GM06990 (cell line): ENCODE measurements at regions not wholly inside any gene's neighbourhood (a gene's known extent, or its start where the extent isn't known, plus 50 kb on each side); places are given as distances from the start of the nearest gene placed in this dataset.

Experiments
- DNase-seq: peaks from one replicate; pipeline ENCODE4 v3.0.0-alpha.2; 2011; ENCODE audit not compliant: insufficient read length; ENCODE audit errors: extremely low read depth
- H3K27me3 ChIP-seq: replicated peaks from 2 replicates; pipeline ENCODE4 v1.6.0; 2011; ENCODE audit warnings: low read length; ENCODE audit not compliant: control insufficient read depth, insufficient read depth
- H3K36me3 ChIP-seq: 2 replicates; pipeline ENCODE4 v1.5.1; 2011; ENCODE audit warnings: low read length; ENCODE audit not compliant: control insufficient read depth, insufficient read depth
- H3K4me3 ChIP-seq: replicated peaks from 2 replicates; pipeline ENCODE4 v1.5.1; 2011; ENCODE audit warnings: low read depth, mild to moderate bottlenecking, control low read depth, low read length
- TF ChIP-seq, protein P1 (sequence below): IDR thresholded peaks from 2 replicates; pipeline ENCODE4 v1.5.1; 2011; ENCODE audit warnings: low read length, control low read depth, mild to moderate bottlenecking, inconsistent platforms; ENCODE audit not compliant: insufficient read depth, poor library complexity, severe bottlenecking

DNA sequence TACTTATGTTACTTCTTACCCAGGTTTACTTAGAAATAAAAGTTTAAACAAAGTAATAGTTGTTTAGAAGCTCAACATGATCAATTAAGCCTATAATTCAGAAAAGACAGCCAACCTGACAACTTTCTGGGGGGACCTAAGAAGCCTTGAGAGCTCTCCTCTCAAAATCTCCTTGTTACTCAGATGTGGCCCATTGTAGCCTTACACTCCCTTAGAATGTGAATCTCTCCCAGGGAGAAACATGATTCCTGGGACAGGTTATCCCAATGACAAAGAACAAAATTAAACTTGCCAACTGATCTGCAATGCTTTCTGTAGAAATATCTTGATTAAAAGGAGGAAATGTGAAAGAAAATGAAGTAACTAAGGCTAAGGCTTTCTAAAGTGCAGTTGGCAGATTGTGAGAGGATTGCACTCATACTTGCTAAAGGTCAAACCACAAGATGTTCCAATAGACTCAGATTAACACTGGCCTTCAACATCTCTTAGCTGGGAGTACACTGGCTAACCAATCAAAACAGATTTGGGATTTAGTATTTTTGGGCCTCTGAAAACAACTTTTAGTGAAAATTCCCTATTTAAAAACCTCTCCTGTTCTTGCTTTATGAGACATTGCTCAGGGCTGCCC lies 72.3 kb upstream of the TMX1 start:
- Histone ChIP-seq H3K36me3 (no peaks in the 10 kb centered on the region), H3K27me3 (no peaks in the 10 kb centered on the region), H3K4me3 (no peak overlapping the region)
- TF ChIP-seq, protein P1, sequence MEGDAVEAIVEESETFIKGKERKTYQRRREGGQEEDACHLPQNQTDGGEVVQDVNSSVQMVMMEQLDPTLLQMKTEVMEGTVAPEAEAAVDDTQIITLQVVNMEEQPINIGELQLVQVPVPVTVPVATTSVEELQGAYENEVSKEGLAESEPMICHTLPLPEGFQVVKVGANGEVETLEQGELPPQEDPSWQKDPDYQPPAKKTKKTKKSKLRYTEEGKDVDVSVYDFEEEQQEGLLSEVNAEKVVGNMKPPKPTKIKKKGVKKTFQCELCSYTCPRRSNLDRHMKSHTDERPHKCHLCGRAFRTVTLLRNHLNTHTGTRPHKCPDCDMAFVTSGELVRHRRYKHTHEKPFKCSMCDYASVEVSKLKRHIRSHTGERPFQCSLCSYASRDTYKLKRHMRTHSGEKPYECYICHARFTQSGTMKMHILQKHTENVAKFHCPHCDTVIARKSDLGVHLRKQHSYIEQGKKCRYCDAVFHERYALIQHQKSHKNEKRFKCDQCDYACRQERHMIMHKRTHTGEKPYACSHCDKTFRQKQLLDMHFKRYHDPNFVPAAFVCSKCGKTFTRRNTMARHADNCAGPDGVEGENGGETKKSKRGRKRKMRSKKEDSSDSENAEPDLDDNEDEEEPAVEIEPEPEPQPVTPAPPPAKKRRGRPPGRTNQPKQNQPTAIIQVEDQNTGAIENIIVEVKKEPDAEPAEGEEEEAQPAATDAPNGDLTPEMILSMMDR = no peak
- no peak for DNase-seq

DNA sequence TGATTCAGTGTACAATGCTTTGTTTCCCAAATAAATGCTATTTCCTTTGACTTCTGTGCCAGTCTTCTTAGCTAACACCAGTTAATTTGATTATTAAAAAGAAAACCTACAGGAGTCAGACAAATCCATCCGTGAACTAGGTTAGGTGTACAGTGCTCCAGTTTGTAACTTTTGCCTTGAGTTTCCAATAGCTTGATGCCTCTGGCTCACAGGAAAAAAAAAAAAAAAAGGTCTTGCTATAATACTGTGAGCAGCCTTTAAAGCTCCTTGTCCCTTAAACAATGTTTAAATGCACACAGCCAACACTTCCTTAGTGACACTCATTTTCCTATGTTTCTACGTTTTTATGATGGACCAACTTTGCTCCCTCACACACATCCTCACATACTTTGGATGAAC lies 71.8 kb upstream of the TMX1 start:
- TF ChIP-seq, protein P1 = no peak
- Histone ChIP-seq H3K27me3 (no peaks in the 10 kb centered on the region), H3K4me3 (no peak overlapping the region), H3K36me3 (no peaks in the 10 kb centered on the region)
- DNase-seq = no peak

DNA sequence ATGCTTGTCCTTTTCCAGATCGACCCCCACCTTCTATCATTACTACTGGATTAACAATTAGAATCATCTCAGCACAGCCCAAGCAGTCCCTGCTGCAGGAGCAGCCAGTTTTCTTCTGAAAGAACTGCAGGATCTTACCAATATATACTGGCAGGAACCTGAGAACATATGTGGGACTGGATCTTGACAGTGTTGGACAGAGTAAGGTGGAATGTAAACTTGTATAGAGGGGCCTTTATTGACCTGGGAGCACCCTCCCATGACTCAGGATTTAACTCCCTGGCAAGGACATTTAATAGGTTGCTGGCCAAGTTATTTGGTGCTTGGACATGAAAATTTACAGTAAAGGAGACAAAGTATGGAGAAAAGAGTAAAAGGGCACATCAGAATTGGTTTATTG lies 66.2 kb upstream of the TMX1 start:
- no peak for DNase-seq
- no peaks in the 10 kb centered on the region for H3K36me3 ChIP-seq
- TF ChIP-seq, protein P1 = no peak
- H3K4me3 ChIP-seq = no peak overlapping the region
- H3K27me3 ChIP-seq = no peaks in the 10 kb centered on the region

DNA sequence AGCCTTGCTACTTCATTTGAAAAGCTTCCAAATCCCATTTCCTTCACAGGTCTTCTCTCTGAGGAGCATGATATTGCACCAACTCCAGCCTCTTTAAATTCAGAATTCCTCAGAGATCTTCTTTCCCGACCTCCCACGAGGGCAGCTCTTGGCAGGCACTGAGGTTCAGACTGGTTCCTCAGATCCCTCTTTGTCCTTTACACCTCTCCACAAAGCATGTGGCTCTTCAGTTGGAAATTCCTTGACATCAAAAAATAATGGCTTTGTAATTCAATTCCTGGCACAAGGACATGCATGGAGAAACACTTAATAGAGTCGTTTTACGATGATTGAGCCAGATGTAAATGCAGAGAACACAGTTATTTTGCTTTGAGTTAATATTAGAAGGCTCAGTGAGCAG lies 63.2 kb upstream of the TMX1 start:
- TF ChIP-seq, protein P1 = no peak
- no peaks in the 10 kb centered on the region for H3K36me3 ChIP-seq
- DNase-seq = no peak
- H3K4me3 ChIP-seq = no peak overlapping the region
- H3K27me3 ChIP-seq = no peaks in the 10 kb centered on the region

DNA sequence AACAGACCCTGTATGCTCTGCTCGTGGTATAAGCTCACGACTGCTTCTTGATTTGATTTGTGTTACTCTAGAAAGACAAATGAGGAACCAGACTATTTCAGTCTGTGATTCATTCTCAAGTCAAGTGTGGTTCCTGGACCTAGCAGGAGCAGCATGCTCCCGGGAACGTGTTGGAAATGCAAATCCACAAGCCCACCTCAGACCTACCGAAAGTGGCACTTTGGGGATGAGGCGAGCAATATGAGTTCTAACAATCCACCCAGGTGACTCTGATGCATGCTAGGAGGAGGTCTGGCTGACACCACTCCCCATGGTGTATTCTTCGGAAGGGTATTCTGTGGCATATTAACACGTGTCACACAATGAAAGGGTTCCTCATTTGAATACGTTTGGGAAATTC lies 59.5 kb upstream of the TMX1 start:
- TF ChIP-seq, protein P1 = no peak
- peak; percentile 48 for DNase-seq
- no peaks in the 10 kb centered on the region for H3K27me3 ChIP-seq
- no peak overlapping the region for H3K4me3 ChIP-seq
- H3K36me3 ChIP-seq = no peaks in the 10 kb centered on the region

DNA sequence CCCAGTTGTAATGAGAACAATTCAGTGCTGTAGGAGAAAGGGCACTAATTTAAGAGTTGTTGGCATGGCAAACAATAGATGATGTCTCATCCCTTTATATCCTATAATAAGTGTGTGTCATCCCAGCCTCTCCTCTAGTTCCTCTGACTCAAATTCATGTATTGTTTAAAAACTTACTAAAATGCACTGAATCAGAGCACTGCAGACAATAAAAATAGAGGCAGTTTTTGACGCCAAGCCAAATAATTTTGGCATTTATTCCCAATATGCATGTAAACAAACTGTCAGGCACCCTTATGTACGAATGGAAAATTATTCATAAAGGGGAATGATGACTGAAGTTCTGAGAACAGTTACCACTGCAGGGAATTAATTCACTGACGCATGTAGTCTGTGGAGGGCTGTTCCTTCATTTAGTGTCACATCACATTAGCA lies 57.9 kb upstream of the TMX1 start:
- Histone ChIP-seq H3K4me3 (no peak overlapping the region), H3K27me3 (no peaks in the 10 kb centered on the region), H3K36me3 (no peaks in the 10 kb centered on the region)
- DNase-seq = no peak
- TF ChIP-seq, protein P1 = no peak
